HepG2 (cell line): ENCODE measurements at regions not wholly inside any gene's neighbourhood (a gene's known extent, or its start where the extent isn't known, plus 50 kb on each side); places are given as distances from the start of the nearest gene placed in this dataset.

Source experiments
- ATAC-seq: fragments of 200-7000 bp; cut with Tn5 transposase; 3 replicates; pipeline ENCODE4 v1.9.1; 2020; ENCODE audit warnings: mild to moderate bottlenecking, moderate library complexity
- BruUV-seq: library from RNA; stranded (reverse); fragments of 400-500 nt; replicated peaks from 2 replicates; lab custom pipeline; 2021; lab: Mats Ljungman, UMichigan
- CTCF ChIA-PET: fragments of 300-600 bp; formaldehyde crosslinking; extraction: SDS; loops from one replicate; lab custom pipeline; 2021; ENCODE audit warnings: low total read pairs, inconsistent platforms, low intra/inter-chr PET ratio; lab: Yijun Ruan, JAX
- POLR2A ChIA-PET: fragments of 350-600 bp; sonication (Branson Sonifier 250); formaldehyde crosslinking; loops from one replicate; lab custom pipeline; 2020; ENCODE audit warnings: antibody characterized with exemption, inconsistent platforms; lab: Yijun Ruan, JAX
- DNase-seq: peaks from one replicate; pipeline ENCODE4 v3.0.0-alpha.2; 2015; ENCODE audit warnings: low spot score
- FAIRE-seq: peaks from 3 replicates; lab custom pipeline; 2011; peaks lifted over from hg19 to GRCh38; lab: Jason Lieb, UNC
- H2AFZ ChIP-seq: one replicate; pipeline ENCODE4 v1.6.1; 2011; ENCODE audit warnings: low read length, inconsistent platforms
- H3K27ac ChIP-seq: fragments of 300-600 bp; 3 replicates; pipeline ENCODE4 v1.8.0; 2011; ENCODE audit warnings: mixed run types, mild to moderate bottlenecking, mixed read lengths, low read length, inconsistent platforms; ENCODE audit not compliant: insufficient read depth; ENCODE audit errors: extremely low read length
- H3K27me3 ChIP-seq, 2 experiments: fragments of 200-600 bp in 1 of 2; 2 replicates in 1 of 2; 3 replicates in 1 of 2; pipeline versions ENCODE4 v1.6.0 to v1.8.0; 2011; ENCODE audit warnings: low read length in 2 of 2, mild to moderate bottlenecking in 2 of 2, moderate library complexity in 2 of 2, inconsistent platforms in 1 of 2; ENCODE audit not compliant: insufficient read depth in 2 of 2, control insufficient read depth in 1 of 2
- H3K36me3 ChIP-seq, 2 experiments: fragments of 200-600 bp in 1 of 2; replicated peaks in 1 of 2; 2 replicates in 1 of 2; 3 replicates in 1 of 2; pipeline versions ENCODE4 v1.5.1 to v1.8.0; 2011; ENCODE audit warnings: low read length in 2 of 2, inconsistent platforms in 1 of 2; ENCODE audit not compliant: insufficient read depth in 2 of 2, control insufficient read depth in 1 of 2
- H3K4me1 ChIP-seq: 2 replicates; pipeline ENCODE4 v1.5.1; 2012; ENCODE audit warnings: low read length, inconsistent platforms; ENCODE audit not compliant: insufficient read depth
- H3K4me2 ChIP-seq: 2 replicates; pipeline ENCODE4 v1.6.0; 2011; ENCODE audit warnings: low read depth, low read length, inconsistent platforms
- H3K4me3 ChIP-seq, 3 experiments: fragments of 200-600 bp in 1 of 3; sonication (generic), shearing (Covaris generic) in 1 of 3; replicated peaks in 1 of 3; 2 replicates each; pipeline ENCODE4 v1.5.1; 2011 to 2016; ENCODE audit warnings: low read length in 3 of 3, inconsistent platforms in 2 of 3, low read depth in 2 of 3, mild to moderate bottlenecking in 2 of 3, control low read depth in 1 of 3, mixed read lengths in 1 of 3; ENCODE audit not compliant: insufficient read depth in 1 of 3
- H3K79me2 ChIP-seq: one replicate; pipeline ENCODE4 v1.6.1; 2011; ENCODE audit warnings: low read length, inconsistent platforms; ENCODE audit not compliant: insufficient read depth
- H3K9ac ChIP-seq: 2 replicates; pipeline ENCODE4 v1.6.0; 2011; ENCODE audit warnings: mild to moderate bottlenecking, low read depth, low read length, inconsistent platforms; ENCODE audit not compliant: insufficient read depth
- H3K9me3 ChIP-seq: 2 replicates; pipeline ENCODE4 v1.5.1; 2012; ENCODE audit warnings: mild to moderate bottlenecking, low read length
- H4K20me1 ChIP-seq: 2 replicates; pipeline ENCODE4 v1.6.0; 2011; ENCODE audit warnings: inconsistent platforms, mild to moderate bottlenecking, low read length, moderate library complexity; ENCODE audit not compliant: insufficient read depth
- BRD4 ChIP-seq: sonication (generic); formaldehyde crosslinking; IDR thresholded peaks from 2 replicates; pipeline ENCODE4 v1.4.0; 2020; ENCODE audit warnings: missing genetic modification reagents
- HOXA5 ChIP-seq: sonication (generic); formaldehyde crosslinking; IDR thresholded peaks from 2 replicates; pipeline ENCODE4 v1.4.0; 2020; ENCODE audit warnings: missing genetic modification reagents
- MXD1 ChIP-seq: sonication (generic); formaldehyde crosslinking; IDR thresholded peaks from 2 replicates; pipeline ENCODE4 v1.4.0; 2020; ENCODE audit warnings: mild to moderate bottlenecking, missing genetic modification reagents
- NCOA5 ChIP-seq: sonication (generic); formaldehyde crosslinking; IDR thresholded peaks from 2 replicates; pipeline ENCODE4 v1.4.0; 2020; ENCODE audit warnings: missing genetic modification reagents
- ONECUT2 ChIP-seq: sonication (generic); formaldehyde crosslinking; IDR thresholded peaks from 2 replicates; pipeline ENCODE4 v1.4.0; 2020; ENCODE audit warnings: missing genetic modification reagents
- PRDM10 ChIP-seq: sonication (generic); formaldehyde crosslinking; IDR thresholded peaks from 2 replicates; pipeline ENCODE4 v1.4.0; 2020; ENCODE audit warnings: low read depth, missing genetic modification reagents
- RORA ChIP-seq: sonication (generic); formaldehyde crosslinking; IDR thresholded peaks from 2 replicates; pipeline ENCODE4 v1.5.0; 2020; ENCODE audit warnings: mild to moderate bottlenecking, missing genetic modification reagents, moderate library complexity
- TEAD3 ChIP-seq: optimal IDR thresholded peaks from 2 replicates; pipeline ENCODE3; 2016; ENCODE audit warnings: borderline replicate concordance
- TMF1 ChIP-seq: sonication (generic); formaldehyde crosslinking; IDR thresholded peaks from 2 replicates; pipeline ENCODE4 v1.8.1; 2022; ENCODE audit warnings: low read depth, missing genetic modification reagents
- ZFP36 ChIP-seq: fragments of 150-350 bp; IDR thresholded peaks from 2 replicates; pipeline ENCODE4 v1.6.1; 2018; ENCODE audit warnings: borderline replicate concordance, low read length, low read depth; ENCODE audit not compliant: partially characterized antibody
- WGBS: methylation state at CpG from one replicate; pipeline ENCODE4 v1.1.6; 2017; ENCODE audit warnings: low lambda C conversion rate; 5-methylcytosine and 5-hydroxymethylcytosine counted together
- in situ Hi-C: cut with HindIII; loops from 2 replicates; pipeline ENCODE4 v1.10.0; 2017; ENCODE audit warnings: low pct_unique_long_range_greater_than_20kb; ENCODE audit not compliant: extremely low pct_ligation_motif_present
- intact Hi-C: fragments of 100-400 bp; cut with micrococcal nuclease; formaldehyde crosslinking; loops from one replicate; pipeline ENCODE4 v1.10.0; 2022; ENCODE audit not compliant: unreplicated experiment

GRCh38 chr15:79738143-79738542 lies 158.7 kb downstream of the MTHFS start:
- in situ Hi-C loops: no loop called here

DNA sequence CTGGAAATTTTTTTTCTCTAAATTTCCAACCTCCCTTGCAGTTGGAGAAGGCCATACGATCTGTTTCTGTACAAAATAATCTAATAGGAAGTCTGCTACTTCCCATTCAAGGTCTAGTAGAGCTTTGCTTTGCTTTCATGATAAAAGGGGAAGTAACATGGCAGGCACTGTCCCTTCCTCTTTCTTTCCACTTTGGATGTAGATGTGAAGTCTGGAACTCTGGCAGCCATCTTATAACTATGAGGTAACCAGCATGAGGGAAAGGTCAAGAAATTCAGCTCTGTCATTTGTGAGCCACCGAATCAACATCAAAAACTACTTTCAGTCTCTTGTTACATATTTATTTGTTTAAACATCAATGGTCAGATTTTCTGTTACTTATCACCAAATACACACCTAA lies 156.3 kb downstream of the MTHFS start:
- DNase-seq (no peak), ATAC-seq (no peak), FAIRE-seq (no peak)
- peaks cover 8% of the 10 kb centered on the region for H3K4me1 ChIP-seq
- H3K4me2 ChIP-seq: no peak overlapping the region
- H4K20me1 ChIP-seq: no peaks in the 10 kb centered on the region
- intact Hi-C loops: no loop called here
- no peak overlapping the region for H2AFZ ChIP-seq
- CTCF ChIA-PET: no interaction called here
- H3K27ac ChIP-seq: no peak overlapping the region
- H3K79me2 ChIP-seq: no peaks in the 10 kb centered on the region
- in situ Hi-C loops: no loop called here
- WGBS: 6% methylated on average over 2 of the region's 2 CpGs
- H3K9me3 ChIP-seq: no peaks in the 10 kb centered on the region
- no peak overlapping the region for H3K9ac ChIP-seq
- no peaks in the 10 kb centered on the region; a peak in 1 of 5 replicates for H3K27me3 ChIP-seq
- H3K36me3 ChIP-seq: no peaks in the 10 kb centered on the region
- BruUV-seq: no TSS peak
- POLR2A ChIA-PET: no interaction called here
- no peak overlapping the region for H3K4me3 ChIP-seq
- TF ChIP-seq TMF1: no peak

More at GRCh38 chr15:79738143-79738542, 158.7 kb downstream of the MTHFS start:
- H3K79me2 ChIP-seq: no peaks in the 10 kb centered on the region
- no peak overlapping the region for H3K4me2 ChIP-seq
- ChIA-PET POLR2A (no interaction called here), CTCF (no interaction called here)
- H2AFZ ChIP-seq: no peak overlapping the region
- no peak for FAIRE-seq
- H3K36me3 ChIP-seq: no peaks in the 10 kb centered on the region
- H3K4me3 ChIP-seq: no peak overlapping the region
- no peak for DNase-seq
- no peak for TF ChIP-seq BRD4
- TF ChIP-seq RORA (CRISPR knock-in tag): no peak
- H3K4me1 ChIP-seq: peaks cover 8% of the 10 kb centered on the region
- H3K27me3 ChIP-seq: no peaks in the 10 kb centered on the region; a peak in 1 of 5 replicates
- no peak for ATAC-seq
- H3K9me3 ChIP-seq: no peaks in the 10 kb centered on the region
- H3K9ac ChIP-seq: no peak overlapping the region
- 20% methylated on average over 6 of the region's 6 CpGs for WGBS
- BruUV-seq: no TSS peak
- H4K20me1 ChIP-seq: no peaks in the 10 kb centered on the region
- intact Hi-C loops: no loop called here
- H3K27ac ChIP-seq: no peak overlapping the region

GRCh38 chr15:79743032-79743431 lies 153.8 kb downstream of the MTHFS start:
- Histone ChIP-seq H3K4me1 (no peaks in the 10 kb centered on the region), H4K20me1 (no peaks in the 10 kb centered on the region), H3K79me2 (no peaks in the 10 kb centered on the region), H3K9me3 (no peaks in the 10 kb centered on the region), H3K4me3 (no peak overlapping the region), H3K27ac (no peak overlapping the region), H2AFZ (no peak overlapping the region), H3K4me2 (no peak overlapping the region), H3K36me3 (no peaks in the 10 kb centered on the region), H3K9ac (no peak overlapping the region), H3K27me3 (no peaks in the 10 kb centered on the region; a peak in 1 of 5 replicates)
- BruUV-seq: no TSS peak
- DNase-seq (no peak), ATAC-seq (no peak), FAIRE-seq (no peak)
- ChIA-PET CTCF (no interaction called here), POLR2A (no interaction called here)
- WGBS: 57% methylated on average over 8 of the region's 10 CpGs
- in situ Hi-C loops (no loop called here), intact Hi-C loops (no loop called here)
- TF ChIP-seq MXD1 (CRISPR knock-in tag): no peak
- TF ChIP-seq ONECUT2: no peak
- no peak for TF ChIP-seq NCOA5 (CRISPR knock-in tag)
- TF ChIP-seq TEAD3 (CRISPR knock-in tag): no peak
- TF ChIP-seq PRDM10 (CRISPR knock-in tag): no peak
- no peak for TF ChIP-seq HOXA5
- no peak for TF ChIP-seq ZFP36
